ENCODE measurements at regions not wholly inside any gene's neighbourhood (a gene's known extent, or its start where the extent isn't known, plus 50 kb on each side); places are given as distances from the start of the nearest gene placed in this dataset.

GRCh38 chr6:92195796-92196195 lies 1223.6 kb downstream of the EPHA7 start:
- in situ Hi-C loops (cut with HindIII; ENCODE audit: low sequenced_read_pairs): no loop called here

GRCh38 chr6:92188016-92188415 lies 1231.3 kb downstream of the EPHA7 start:
- in situ Hi-C loops (cut with HindIII; ENCODE audit: low sequenced_read_pairs): no loop called here

DNA sequence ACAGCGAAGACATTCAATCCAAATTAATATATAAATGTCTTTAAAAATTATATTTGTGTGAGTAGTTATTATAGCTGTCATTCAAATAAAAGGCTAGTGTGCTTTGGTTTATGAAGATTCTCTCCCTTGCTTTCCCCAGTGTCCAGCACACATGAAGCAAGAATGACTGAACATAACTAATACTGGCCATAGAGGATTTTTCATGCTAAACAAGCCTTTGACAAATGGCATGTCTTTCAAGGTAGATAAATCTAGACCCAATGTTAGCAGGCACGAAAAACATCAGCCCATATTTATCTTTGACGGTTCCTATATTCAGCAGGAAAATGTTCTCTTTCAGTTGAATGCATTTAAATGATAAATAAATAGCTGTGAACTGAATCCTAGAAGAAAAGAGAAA lies 1234.4 kb downstream of the EPHA7 start:
- in situ Hi-C loops (cut with HindIII; ENCODE audit: low sequenced_read_pairs): no loop called here

GRCh38 chr6:92181347-92181746 lies 1238.0 kb downstream of the EPHA7 start:
- in situ Hi-C loops (cut with HindIII; ENCODE audit: low sequenced_read_pairs): no loop called here

- in situ Hi-C loops (cut with HindIII; ENCODE audit: low sequenced_read_pairs): no loop called here
Observed at GRCh38 chr6:92180090-92180489, 1239.3 kb downstream of the EPHA7 start.

DNA sequence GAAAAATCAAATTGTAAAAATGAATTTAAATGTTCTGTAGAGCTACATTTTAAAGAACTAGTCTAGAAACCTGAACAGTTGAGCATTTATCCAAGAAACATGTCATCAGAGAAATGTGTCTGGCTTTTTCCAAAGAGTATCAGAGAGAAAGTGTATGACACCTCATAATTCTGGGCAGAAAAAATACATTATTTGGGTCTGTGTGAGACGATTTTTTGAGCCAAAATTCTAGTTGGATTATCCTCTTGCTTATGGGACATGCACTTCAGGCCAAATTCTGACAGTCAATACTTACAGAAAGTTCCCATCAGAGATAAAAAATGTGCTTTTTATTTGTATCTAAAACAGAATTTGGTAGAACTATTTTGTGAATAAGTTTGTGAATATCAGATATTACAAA lies 1242.7 kb downstream of the EPHA7 start:
- in situ Hi-C loops (cut with HindIII; ENCODE audit: low sequenced_read_pairs): no loop called here

DNA sequence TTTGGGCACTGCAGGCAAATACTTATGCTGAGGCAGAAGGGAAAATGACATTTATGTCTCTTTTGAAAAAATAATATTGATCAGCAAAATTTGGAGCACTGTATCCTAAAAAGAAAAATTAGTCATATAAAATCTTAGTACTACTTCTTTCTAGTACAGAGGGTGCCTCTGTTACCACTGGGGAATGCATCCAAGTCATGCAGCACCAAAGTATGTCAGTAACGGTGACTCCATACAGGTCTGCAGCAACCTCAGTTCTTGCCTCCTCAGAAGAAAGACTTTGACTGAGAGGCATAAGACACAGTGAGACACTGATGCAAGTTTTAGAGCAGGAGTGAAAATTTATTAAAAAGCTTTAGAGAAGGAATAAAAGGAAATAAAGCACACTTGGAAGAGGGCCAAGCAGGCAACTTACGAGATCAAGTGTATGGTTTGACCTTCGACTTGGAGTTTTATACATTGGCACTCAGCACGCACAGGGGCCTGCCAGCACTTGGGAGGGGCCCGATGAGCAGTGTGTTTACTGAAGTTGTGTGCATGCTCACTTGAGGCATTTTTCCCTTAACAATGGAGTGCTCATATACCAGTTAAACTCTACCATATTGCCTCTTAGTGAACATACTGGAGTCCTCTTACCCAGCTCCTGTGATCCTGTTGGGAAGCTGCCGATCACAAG lies 1244.8 kb downstream of the EPHA7 start:
- in situ Hi-C loops (cut with HindIII; ENCODE audit: low sequenced_read_pairs): no loop called here

- in situ Hi-C loops (cut with HindIII; ENCODE audit: low sequenced_read_pairs): no loop called here
Observed at GRCh38 chr6:92169506-92169905, 1249.9 kb downstream of the EPHA7 start.

GRCh38 chr6:92166666-92167065 lies 1252.7 kb downstream of the EPHA7 start:
- in situ Hi-C loops (cut with HindIII; ENCODE audit: low sequenced_read_pairs): no loop called here

DNA sequence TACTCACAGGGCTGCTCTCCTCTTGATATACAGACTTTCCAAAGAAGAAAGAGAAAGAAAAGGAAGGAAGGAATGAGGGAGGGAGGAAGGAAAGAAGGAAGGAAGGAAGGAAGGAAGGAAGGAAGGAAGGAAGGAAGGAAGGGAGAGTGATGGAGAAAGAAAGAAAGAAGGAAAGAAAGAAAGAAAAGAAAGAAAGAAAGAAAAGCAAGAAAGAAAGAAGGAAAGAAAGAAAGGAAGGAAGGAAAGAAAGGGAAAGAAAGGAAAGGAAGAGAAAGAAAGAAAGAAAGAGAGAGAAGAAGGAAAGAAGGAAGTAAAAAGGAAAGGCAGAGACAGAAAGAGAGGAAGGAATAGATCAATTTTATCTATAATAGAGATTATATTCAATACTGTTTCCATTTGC lies 1257.4 kb downstream of the EPHA7 start:
- in situ Hi-C loops (cut with HindIII; ENCODE audit: low sequenced_read_pairs): no loop called here

DNA sequence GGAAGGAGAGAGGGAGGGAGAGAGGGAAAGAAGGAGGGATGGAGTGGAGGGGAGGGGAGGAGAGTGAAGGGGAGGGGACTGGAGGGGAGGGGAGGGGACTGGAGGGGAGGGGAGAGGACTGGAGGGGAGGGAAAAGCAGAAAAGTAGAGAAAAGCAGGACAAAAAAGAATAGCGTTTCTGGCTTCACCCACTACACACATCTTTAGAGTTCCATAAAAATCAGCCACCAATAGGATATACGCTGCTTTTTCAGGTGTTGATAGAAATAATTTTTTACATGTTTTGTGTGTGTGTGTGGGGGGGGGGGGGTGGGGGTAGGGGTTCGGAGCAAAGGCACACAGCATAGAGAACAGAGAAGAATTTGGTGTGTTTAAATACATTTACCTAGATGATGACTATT lies 1259.1 kb downstream of the EPHA7 start:
- in situ Hi-C loops (cut with HindIII; ENCODE audit: low sequenced_read_pairs): no loop called here

DNA sequence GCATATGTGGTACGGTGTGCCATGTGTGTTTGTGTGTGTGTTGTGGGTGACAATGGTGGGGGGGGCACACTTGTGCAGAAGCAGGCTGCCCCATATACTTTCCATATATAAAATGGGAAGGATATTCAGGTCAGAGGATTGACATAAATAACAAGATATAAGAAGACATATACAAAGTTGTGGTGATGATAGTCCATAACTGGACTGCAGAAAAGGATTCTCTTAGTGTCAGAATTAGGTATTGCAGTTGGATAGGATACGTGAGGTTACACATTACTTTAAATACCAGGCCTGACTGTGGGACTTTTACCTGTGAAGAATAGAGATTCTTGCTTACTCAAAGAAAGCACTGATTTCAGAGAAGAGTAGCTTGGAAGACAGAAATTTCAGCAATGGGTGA lies 1260.3 kb downstream of the EPHA7 start:
- in situ Hi-C loops (cut with HindIII; ENCODE audit: low sequenced_read_pairs): no loop called here

DNA sequence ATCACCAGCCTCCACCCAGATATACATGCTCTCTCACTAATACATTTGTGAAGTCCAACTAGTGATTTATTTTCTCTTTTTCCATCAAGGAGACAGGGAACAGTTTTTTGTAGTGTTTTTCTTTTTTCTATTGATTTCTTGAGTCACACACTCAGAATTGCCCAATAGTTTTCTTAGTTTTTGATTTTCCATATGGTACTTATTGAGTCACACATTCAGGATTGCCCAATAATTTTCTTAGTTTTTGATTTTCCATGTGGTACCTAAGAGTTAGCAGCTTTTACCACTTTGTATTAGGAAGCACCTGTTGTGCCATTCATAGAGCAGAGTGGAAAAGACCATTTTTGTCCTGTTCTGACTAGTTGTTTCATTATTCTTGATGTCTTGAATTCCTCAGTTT lies 1268.8 kb downstream of the EPHA7 start:
- in situ Hi-C loops (cut with HindIII; ENCODE audit: low sequenced_read_pairs): no loop called here

DNA sequence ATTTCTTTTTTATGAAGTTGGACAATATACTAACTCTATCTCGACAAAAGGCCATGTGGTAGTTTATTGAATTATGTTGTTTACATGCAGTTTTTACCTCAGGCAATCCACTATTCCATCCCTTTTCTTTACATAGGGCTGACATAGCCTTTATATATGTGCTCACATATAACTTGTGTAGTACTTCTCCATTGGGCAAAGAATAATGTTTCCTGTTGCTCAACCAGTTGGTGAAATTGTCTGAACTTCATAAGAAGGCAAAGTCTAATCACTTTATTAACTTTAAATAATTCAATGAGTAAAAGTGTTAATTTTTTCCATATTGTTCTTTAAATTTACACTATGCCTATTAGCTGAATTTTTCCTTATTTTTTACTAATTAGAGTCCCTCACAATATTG lies 1272.1 kb downstream of the EPHA7 start:
- in situ Hi-C loops (cut with HindIII; ENCODE audit: low sequenced_read_pairs): no loop called here

DNA sequence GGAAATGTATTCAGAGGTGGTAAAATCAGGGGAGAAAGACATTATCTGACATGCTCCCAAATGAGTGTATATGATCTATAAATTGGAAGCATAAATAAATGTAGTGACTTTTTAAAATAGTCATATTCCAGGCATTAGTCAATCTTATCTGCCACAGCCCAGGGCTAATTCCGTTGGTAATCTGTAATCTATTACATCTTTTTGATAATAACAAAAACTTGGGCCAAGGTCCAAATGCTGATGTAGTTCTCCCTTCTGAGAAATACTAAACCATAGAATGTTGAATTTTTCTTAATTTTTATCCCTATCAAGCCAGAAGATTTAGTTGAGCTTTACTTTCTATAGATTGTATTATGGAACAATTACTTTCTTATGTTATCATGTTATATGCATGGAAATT lies 1279.8 kb downstream of the EPHA7 start:
- in situ Hi-C loops (cut with HindIII; ENCODE audit: low sequenced_read_pairs): no loop called here

GRCh38 chr6:92132957-92133356 lies 1286.4 kb downstream of the EPHA7 start:
- in situ Hi-C loops (cut with HindIII; ENCODE audit: low sequenced_read_pairs): no loop called here

GRCh38 chr6:92132457-92132856 lies 1286.9 kb downstream of the EPHA7 start:
- in situ Hi-C loops (cut with HindIII; ENCODE audit: low sequenced_read_pairs): no loop called here

- in situ Hi-C loops (cut with HindIII; ENCODE audit: low sequenced_read_pairs): no loop called here
Observed at GRCh38 chr6:92130944-92131343, 1288.4 kb downstream of the EPHA7 start.

- in situ Hi-C loops (cut with HindIII; ENCODE audit: low sequenced_read_pairs): no loop called here
Observed at GRCh38 chr6:92126983-92127382, 1292.4 kb downstream of the EPHA7 start.

DNA sequence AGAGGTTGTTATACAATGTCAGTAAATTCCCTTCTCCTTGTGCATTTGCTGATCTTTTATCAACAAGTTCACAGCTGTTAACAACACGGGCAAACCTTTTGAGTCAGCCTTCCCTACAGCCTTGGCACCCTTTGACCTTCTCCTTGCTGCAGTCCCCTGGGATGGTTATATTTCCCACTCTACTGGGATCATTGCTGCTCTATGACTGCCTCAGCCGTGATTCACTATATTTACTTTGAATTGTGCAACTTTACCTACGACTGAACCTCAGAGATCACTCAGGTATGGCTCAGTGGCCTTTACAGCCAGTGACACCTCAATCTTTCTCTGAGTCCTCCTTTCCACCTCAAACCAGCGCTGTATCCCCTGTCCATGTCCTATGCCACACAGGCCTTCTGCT lies 1293.3 kb downstream of the EPHA7 start:
- in situ Hi-C loops (cut with HindIII; ENCODE audit: low sequenced_read_pairs): no loop called here

GRCh38 chr6:92125681-92126080 lies 1293.7 kb downstream of the EPHA7 start:
- in situ Hi-C loops (cut with HindIII; ENCODE audit: low sequenced_read_pairs): no loop called here

- in situ Hi-C loops (cut with HindIII; ENCODE audit: low sequenced_read_pairs): no loop called here
Observed at GRCh38 chr6:92124200-92124651, 1295.1 kb downstream of the EPHA7 start.

DNA sequence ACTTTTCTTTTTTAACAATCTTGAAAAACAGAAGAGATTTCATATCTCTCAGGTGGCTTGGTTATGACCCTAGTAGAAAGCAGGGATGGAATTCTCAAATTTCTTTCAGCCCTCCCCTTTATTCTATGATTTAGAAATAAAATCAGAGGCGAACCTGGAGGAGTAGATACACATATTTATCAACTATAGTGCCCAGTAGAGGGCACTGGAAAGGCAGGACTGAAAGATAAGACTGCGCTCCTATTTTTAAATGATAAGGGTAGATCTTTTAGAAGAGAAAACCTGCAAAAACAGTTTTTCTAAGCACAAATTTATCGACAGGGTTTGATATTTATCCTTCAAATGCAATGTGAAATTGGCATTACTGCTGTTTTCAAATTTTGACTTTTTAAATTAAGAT lies 1296.6 kb downstream of the EPHA7 start:
- in situ Hi-C loops (cut with HindIII; ENCODE audit: low sequenced_read_pairs): no loop called here
